HEK293T (cell line): ENCODE measurements at regions not wholly inside any gene's neighbourhood (a gene's known extent, or its start where the extent isn't known, plus 50 kb on each side); places are given as distances from the start of the nearest gene placed in this dataset.

Experiments used
- BHLHE40 ChIP-seq: fragments of 450-650 bp; IDR thresholded peaks from 2 replicates; pipeline ENCODE4 v1.6.1; 2016; ENCODE audit warnings: mild to moderate bottlenecking, moderate library complexity, borderline replicate concordance
- CTBP1 ChIP-seq: fragments of 450-650 bp; IDR thresholded peaks from 2 replicates; pipeline ENCODE4 v1.6.1; 2016; ENCODE audit warnings: borderline replicate concordance
- ELF4 ChIP-seq: fragments of 450-650 bp; IDR thresholded peaks from 2 replicates; pipeline ENCODE4 v1.6.1; 2017; ENCODE audit warnings: antibody characterized with exemption
- FOXA1 ChIP-seq: fragments of 450-650 bp; IDR thresholded peaks from 2 replicates; pipeline ENCODE4 v1.6.1; 2016; ENCODE audit warnings: mild to moderate bottlenecking
- FOXK2 ChIP-seq: fragments of 450-650 bp; IDR thresholded peaks from 2 replicates; pipeline ENCODE4 v1.6.1; 2016; ENCODE audit warnings: mild to moderate bottlenecking
- FOXM1 ChIP-seq: fragments of 450-650 bp; IDR thresholded peaks from 2 replicates; pipeline ENCODE4 v1.6.1; 2017; ENCODE audit warnings: mild to moderate bottlenecking, borderline replicate concordance
- HDGF ChIP-seq: fragments of 450-650 bp; IDR thresholded peaks from 2 replicates; pipeline ENCODE4 v1.6.1; 2017; ENCODE audit warnings: antibody characterized with exemption, borderline replicate concordance
- SP1 ChIP-seq: fragments of 450-650 bp; IDR thresholded peaks from 2 replicates; pipeline ENCODE4 v1.6.1; 2017
- SUZ12 ChIP-seq: fragments of 450-650 bp; IDR thresholded peaks from 2 replicates; pipeline ENCODE4 v1.6.1; 2016; ENCODE audit warnings: mild to moderate bottlenecking
- TARDBP ChIP-seq: fragments of 450-650 bp; IDR thresholded peaks from 2 replicates; pipeline ENCODE4 v1.6.1; 2016
- TF ChIP-seq, protein P1 (sequence below): fragments of 450-650 bp; IDR thresholded peaks from 2 replicates; pipeline ENCODE4 v1.6.1; 2016

DNA sequence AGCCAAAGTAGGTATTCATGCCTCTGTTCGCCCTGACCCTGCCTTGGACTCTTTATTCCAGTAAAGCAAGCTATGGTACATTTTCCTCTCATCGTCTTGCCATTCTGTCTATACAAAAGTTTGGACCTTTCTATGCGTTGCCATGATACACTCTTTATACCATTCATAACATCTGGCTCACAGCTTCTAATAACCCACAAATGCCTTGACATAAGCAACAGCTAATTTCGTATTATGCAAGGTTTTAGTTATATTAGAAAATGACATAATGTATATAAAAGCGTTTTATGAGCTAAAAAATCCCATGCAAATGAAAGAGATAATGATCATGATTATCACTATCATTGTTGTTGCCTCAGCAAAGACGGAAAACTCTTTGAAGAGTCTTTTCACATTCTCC is 265.7 kb downstream of the TMEM167A start:
- no peak for TF ChIP-seq BHLHE40
- TF ChIP-seq, protein P1, sequence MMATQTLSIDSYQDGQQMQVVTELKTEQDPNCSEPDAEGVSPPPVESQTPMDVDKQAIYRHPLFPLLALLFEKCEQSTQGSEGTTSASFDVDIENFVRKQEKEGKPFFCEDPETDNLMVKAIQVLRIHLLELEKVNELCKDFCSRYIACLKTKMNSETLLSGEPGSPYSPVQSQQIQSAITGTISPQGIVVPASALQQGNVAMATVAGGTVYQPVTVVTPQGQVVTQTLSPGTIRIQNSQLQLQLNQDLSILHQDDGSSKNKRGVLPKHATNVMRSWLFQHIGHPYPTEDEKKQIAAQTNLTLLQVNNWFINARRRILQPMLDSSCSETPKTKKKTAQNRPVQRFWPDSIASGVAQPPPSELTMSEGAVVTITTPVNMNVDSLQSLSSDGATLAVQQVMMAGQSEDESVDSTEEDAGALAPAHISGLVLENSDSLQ, result no peak
- no peak for TF ChIP-seq SP1
- no peak for TF ChIP-seq SUZ12
- no peak for TF ChIP-seq TARDBP
- no peak for TF ChIP-seq FOXM1
- TF ChIP-seq FOXK2, result no peak
- TF ChIP-seq ELF4, result no peak
- no peak for TF ChIP-seq HDGF
- TF ChIP-seq FOXA1, result no peak
- no peak for TF ChIP-seq CTBP1
